ENCODE measurements at regions not wholly inside any gene's neighbourhood (a gene's known extent, or its start where the extent isn't known, plus 50 kb on each side); places are given as distances from the start of the nearest gene placed in this dataset.

DNA sequence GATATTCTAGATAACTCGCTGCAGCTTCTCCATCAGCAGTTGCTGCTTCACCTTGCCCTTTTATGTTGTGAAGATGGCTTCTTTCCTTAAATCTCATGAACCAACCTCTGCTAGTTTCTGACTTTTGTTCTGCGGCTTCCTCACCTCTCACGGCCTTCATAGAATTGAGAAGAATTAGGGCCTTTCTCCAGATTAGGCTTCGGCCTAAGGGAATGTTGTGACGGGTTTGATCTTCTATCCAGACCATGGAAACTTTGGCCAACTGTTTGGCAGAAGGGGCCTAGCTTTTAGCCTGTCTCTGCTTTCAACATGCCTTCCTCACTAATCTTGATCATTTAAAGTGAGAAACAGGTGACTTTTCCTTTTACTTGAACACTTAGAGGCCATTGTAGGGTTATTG lies 199.9 kb downstream of the CYP26B1 start:
- TF ChIP-seq, protein P1, sequence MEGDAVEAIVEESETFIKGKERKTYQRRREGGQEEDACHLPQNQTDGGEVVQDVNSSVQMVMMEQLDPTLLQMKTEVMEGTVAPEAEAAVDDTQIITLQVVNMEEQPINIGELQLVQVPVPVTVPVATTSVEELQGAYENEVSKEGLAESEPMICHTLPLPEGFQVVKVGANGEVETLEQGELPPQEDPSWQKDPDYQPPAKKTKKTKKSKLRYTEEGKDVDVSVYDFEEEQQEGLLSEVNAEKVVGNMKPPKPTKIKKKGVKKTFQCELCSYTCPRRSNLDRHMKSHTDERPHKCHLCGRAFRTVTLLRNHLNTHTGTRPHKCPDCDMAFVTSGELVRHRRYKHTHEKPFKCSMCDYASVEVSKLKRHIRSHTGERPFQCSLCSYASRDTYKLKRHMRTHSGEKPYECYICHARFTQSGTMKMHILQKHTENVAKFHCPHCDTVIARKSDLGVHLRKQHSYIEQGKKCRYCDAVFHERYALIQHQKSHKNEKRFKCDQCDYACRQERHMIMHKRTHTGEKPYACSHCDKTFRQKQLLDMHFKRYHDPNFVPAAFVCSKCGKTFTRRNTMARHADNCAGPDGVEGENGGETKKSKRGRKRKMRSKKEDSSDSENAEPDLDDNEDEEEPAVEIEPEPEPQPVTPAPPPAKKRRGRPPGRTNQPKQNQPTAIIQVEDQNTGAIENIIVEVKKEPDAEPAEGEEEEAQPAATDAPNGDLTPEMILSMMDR (IDR thresholded peaks at IDR 0.05; ENCODE audit: insufficient read depth, missing control alignments), result no peak
- FAIRE-seq (no peak), DNase-seq (ENCODE audit: insufficient read length, low spot score) (no peak)

GRCh38 chr2:71945603-71945959 lies 202.1 kb downstream of the CYP26B1 start:
- TF ChIP-seq, protein P1 (IDR thresholded peaks at IDR 0.05; ENCODE audit: insufficient read depth, missing control alignments), result no peak
- DNase-seq (ENCODE audit: insufficient read length, low spot score), result no peak
- FAIRE-seq, result no peak

GRCh38 chr2:71944806-71945602 lies 202.7 kb downstream of the CYP26B1 start:
- TF ChIP-seq, protein P1 (IDR thresholded peaks at IDR 0.05; ENCODE audit: insufficient read depth, missing control alignments), result no peak
- DNase-seq (ENCODE audit: insufficient read length, low spot score), result no peak
- no peak for FAIRE-seq

DNA sequence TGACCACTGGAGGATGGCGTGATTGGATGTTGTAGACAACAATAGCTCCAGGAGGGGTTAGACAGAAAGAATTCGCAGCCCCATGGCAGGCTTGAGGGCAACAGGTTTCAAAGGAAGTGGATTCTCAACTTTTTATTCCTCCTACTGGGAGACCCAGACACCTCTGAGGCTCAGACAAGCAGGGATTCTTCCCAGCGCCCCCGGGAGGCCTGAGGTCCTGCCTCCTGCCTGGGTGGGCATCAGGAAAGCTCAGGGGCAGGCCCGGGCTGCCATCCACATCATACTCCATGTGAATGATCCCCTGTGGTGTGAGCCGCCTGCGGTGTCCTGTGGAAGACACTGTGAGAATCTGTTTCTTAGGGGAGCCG lies 203.5 kb downstream of the CYP26B1 start:
- TF ChIP-seq, protein P1 (IDR thresholded peaks at IDR 0.05; ENCODE audit: insufficient read depth, missing control alignments), result no peak
- DNase-seq (ENCODE audit: insufficient read length, low spot score) (no peak), FAIRE-seq (no peak)

- FAIRE-seq (no peak), DNase-seq (ENCODE audit: insufficient read length, low spot score) (no peak)
- TF ChIP-seq, protein P1 (IDR thresholded peaks at IDR 0.05; ENCODE audit: insufficient read depth, missing control alignments), result no peak
These were observed 204.2 kb downstream of the CYP26B1 start for GRCh38 chr2:71943238-71944182.

GRCh38 chr2:71941726-71942525 lies 205.7 kb downstream of the CYP26B1 start:
- FAIRE-seq (no peak), DNase-seq (ENCODE audit: insufficient read length, low spot score) (no peak)
- TF ChIP-seq, protein P1 (IDR thresholded peaks at IDR 0.05; ENCODE audit: insufficient read depth, missing control alignments), result no peak

Data from D721Med (cell line).